Skeletal muscle tissue (tissue), 3 donors: ENCODE measurements at regions not wholly inside any gene's neighbourhood (a gene's known extent, or its start where the extent isn't known, plus 50 kb on each side); places are given as distances from the start of the nearest gene placed in this dataset.

Source experiments
- H3K27ac ChIP-seq: one replicate; pipeline ENCODE4 v1.7.0; 2013; ENCODE audit warnings: mild to moderate bottlenecking, low read depth, low read length, inconsistent platforms
- H3K27me3 ChIP-seq, 3 donors: one replicate each; pipeline ENCODE4 v1.7.0; 2013; ENCODE audit warnings: low read length in 3 of 3; ENCODE audit not compliant: control insufficient read depth in 3 of 3, insufficient read depth in 3 of 3
- H3K36me3 ChIP-seq, 3 donors: one replicate each; pipeline ENCODE4 v1.7.0; 2013; ENCODE audit warnings: low read length in 3 of 3; ENCODE audit not compliant: control insufficient read depth in 3 of 3, insufficient read depth in 3 of 3
- H3K4me1 ChIP-seq, 3 donors: one replicate each; pipeline ENCODE4 v1.7.0; 2013; ENCODE audit warnings: low read length in 3 of 3, mild to moderate bottlenecking in 3 of 3; ENCODE audit not compliant: control insufficient read depth in 3 of 3, insufficient read depth in 3 of 3
- H3K4me3 ChIP-seq, 3 donors: one replicate each; pipeline ENCODE4 v1.7.0; 2013; ENCODE audit warnings: low read length in 3 of 3
- H3K9ac ChIP-seq, 3 donors: one replicate each; pipeline ENCODE4 v1.7.0; 2013; ENCODE audit warnings: low read length in 3 of 3, mild to moderate bottlenecking in 3 of 3, moderate library complexity in 2 of 3, low read depth in 1 of 3
- H3K9me3 ChIP-seq, 3 donors: one replicate each; pipeline ENCODE4 v1.7.0; 2013; ENCODE audit warnings: low read length in 3 of 3; ENCODE audit not compliant: control insufficient read depth in 3 of 3
- donor health status: Osteomylitis.

DNA sequence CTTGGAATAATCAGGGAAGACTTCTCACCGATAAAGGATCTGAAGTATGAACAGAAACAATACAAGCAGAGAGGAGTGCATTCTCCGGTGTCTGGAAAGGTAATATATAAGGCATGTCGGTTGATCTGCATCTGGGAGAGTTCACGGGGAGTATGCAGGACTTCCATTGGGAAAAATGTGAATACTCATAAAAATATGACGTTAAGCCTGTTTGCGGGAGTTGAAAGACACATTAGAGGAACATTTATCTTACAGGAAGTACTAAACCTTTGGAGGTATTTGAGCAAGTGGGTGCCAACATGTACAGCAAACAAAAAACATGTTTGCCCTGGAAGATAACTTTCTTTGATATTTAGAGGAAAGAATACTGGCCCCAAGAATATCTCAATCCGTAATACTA lies 286.8 kb downstream of the SLITRK6 start:
- no peak overlapping the region for H3K27ac ChIP-seq
- no peaks in the 10 kb centered on the region for H3K36me3 ChIP-seq
- no peaks in the 10 kb centered on the region for H3K27me3 ChIP-seq
- no peak overlapping the region for H3K4me3 ChIP-seq
- no peaks in the 10 kb centered on the region for H3K4me1 ChIP-seq
- H3K9me3 ChIP-seq: no peaks in the 10 kb centered on the region
- H3K9ac ChIP-seq: no peak overlapping the region

DNA sequence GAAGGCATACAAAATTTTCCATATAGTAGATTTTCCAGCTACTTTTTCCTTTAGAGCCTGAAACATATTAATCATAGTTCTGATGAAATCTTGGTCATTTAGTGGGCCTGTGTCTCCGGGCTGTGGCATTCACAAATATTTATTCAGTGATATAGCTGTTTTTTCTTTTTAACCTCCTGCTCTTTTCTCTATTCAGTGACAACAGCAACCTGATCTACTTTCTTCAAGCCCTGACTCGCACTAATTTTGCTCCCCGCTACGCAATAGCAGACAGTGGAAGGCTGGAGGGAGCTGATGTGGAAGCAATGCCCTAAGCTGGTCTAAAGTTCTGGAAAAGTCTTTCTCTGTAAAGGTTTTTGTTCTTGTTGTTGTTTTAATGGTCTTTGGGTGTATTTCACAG lies 289.7 kb downstream of the SLITRK6 start:
- H3K27me3 ChIP-seq: no peaks in the 10 kb centered on the region
- H3K36me3 ChIP-seq: no peaks in the 10 kb centered on the region
- no peak overlapping the region for H3K27ac ChIP-seq

DNA sequence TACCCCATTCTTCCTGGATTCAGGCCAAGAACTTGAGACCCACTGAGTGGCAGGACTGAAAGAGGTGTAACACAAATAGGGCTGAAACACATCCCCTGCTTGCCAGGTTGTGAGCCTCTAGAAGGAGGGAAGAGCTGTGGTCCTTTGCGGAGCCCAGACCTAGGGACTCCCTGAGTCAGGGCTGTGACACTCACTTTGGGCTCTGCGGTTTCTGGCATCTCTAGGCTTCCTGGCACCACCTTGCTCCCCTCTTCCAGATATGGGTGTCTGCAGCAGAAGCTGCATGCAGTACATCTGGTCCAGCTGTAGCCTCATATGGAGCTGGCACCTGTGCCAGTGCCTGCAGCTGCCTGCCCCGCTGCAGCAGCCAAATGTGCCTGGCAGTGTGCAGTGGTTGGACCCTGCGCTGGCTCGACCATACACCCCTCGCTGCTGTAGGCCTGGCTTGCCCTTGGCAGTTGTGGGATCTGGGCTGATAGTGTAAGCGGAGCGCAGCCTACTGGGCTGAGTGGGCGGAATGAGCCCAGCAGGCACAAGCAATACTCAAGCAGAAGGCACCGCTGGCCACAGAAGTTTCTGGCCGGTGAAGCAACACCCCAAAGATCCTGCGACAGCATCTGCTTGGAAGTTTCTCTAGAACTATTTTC lies 290.4 kb downstream of the SLITRK6 start:
- H3K4me1 ChIP-seq: no peaks in the 10 kb centered on the region
- H3K4me3 ChIP-seq: no peak overlapping the region
- no peak overlapping the region for H3K9ac ChIP-seq
- H3K36me3 ChIP-seq: no peaks in the 10 kb centered on the region
- no peak overlapping the region for H3K27ac ChIP-seq
- H3K27me3 ChIP-seq: no peaks in the 10 kb centered on the region
- no peaks in the 10 kb centered on the region for H3K9me3 ChIP-seq

More for the DNA sequence above, 289.7 kb downstream of the SLITRK6 start:
- Histone ChIP-seq H3K9ac (no peak overlapping the region), H3K9me3 (no peaks in the 10 kb centered on the region), H3K4me3 (no peak overlapping the region), H3K4me1 (no peaks in the 10 kb centered on the region)

DNA sequence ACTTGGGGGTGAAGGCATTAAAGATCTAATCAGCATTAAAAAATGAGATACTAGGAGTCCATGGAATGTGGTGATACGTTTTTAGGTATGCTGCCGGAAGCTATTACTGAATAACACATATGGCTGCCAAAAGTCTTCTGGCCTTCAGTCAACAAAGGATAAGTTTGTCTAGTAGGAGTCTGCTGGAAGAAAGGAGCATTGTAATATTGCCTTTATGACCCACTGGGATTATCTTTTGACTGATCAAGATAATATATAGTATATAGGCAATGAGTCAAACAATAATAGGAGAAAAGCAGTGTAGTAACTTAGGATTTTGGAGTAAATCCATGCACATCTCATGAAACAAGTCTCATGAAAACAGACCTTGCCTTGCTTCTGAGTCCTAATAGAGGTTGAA lies 295.4 kb downstream of the SLITRK6 start:
- Histone ChIP-seq H3K27me3 (no peaks in the 10 kb centered on the region), H3K27ac (no peak overlapping the region), H3K4me1 (no peaks in the 10 kb centered on the region), H3K36me3 (no peaks in the 10 kb centered on the region), H3K4me3 (no peak overlapping the region), H3K9ac (no peak overlapping the region), H3K9me3 (no peaks in the 10 kb centered on the region)

DNA sequence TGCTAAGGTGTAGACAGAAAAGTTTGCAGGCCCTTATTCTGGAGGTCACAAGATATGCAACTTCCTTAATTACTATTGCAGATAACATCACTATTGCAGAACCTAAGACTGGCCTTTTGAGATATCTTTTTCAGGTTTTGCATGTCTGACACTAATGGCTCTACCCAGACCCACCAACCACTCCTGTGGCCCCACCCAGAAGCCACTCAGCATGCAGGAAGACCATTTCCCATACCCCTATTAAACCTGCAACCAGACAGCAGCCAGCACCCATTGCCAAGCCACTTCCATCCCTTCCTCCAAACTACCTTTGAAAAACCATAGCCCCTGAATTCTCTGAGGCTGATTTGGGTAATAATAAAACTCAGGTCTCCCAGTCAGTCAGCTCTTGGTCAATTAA lies 297.6 kb downstream of the SLITRK6 start:
- H3K36me3 ChIP-seq: no peaks in the 10 kb centered on the region
- H3K27me3 ChIP-seq: no peaks in the 10 kb centered on the region
- no peak overlapping the region for H3K9ac ChIP-seq
- H3K4me1 ChIP-seq: no peaks in the 10 kb centered on the region
- H3K4me3 ChIP-seq: no peak overlapping the region
- H3K27ac ChIP-seq: no peak overlapping the region
- no peaks in the 10 kb centered on the region for H3K9me3 ChIP-seq

DNA sequence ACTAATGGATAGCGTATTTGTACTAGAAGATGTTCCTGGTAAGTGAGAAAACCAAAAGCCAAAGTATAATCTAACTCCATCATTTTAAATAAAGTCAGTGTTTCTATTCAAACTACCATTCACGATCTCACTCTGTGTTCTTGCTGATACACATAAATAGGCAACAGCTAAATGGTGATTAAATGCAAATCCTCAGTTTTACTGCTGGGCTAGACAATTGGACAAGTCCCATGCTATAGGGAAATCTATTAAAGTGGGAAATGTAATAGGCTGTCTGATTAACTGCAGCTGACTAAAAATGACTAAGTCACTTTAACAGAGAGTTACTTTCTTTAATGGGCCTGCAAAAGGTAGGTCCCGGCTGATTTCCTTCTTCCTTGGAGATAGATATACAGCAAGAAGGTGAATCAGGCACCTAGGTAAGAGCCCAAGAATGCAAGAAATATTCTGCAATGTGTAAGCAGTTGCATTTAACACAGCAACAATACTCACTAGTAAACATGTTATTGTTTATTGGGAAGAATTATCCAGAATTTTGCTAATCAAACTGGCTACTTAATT lies 298.4 kb downstream of the SLITRK6 start:
- Histone ChIP-seq H3K27ac (no peak overlapping the region), H3K4me1 (no peaks in the 10 kb centered on the region), H3K9ac (no peak overlapping the region), H3K36me3 (no peaks in the 10 kb centered on the region), H3K9me3 (no peaks in the 10 kb centered on the region), H3K27me3 (no peaks in the 10 kb centered on the region), H3K4me3 (no peak overlapping the region)

DNA sequence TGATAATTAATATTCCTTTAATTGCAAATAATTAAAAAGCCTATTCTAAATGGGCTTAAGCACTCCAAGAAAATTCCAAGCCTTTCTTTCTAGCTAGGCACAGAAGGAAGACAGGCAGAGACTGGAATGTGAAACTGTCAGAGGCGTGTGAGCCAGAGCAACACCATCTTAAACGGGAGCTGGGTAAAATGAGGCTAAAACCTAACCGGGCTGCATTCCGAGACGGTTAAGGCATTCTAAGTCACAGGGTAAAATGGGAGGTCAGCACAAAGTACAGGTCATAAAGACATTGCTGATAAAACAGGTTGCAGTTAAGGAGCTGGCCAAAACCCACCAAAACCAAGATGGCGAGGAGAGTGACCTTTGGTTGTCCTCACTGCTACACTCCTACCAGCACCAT lies 300.4 kb downstream of the SLITRK6 start:
- H3K9me3 ChIP-seq: no peaks in the 10 kb centered on the region
- H3K4me1 ChIP-seq: no peaks in the 10 kb centered on the region
- no peak overlapping the region for H3K27ac ChIP-seq
- H3K9ac ChIP-seq: no peak overlapping the region
- no peak overlapping the region for H3K4me3 ChIP-seq
- no peaks in the 10 kb centered on the region for H3K27me3 ChIP-seq
- no peaks in the 10 kb centered on the region for H3K36me3 ChIP-seq

DNA sequence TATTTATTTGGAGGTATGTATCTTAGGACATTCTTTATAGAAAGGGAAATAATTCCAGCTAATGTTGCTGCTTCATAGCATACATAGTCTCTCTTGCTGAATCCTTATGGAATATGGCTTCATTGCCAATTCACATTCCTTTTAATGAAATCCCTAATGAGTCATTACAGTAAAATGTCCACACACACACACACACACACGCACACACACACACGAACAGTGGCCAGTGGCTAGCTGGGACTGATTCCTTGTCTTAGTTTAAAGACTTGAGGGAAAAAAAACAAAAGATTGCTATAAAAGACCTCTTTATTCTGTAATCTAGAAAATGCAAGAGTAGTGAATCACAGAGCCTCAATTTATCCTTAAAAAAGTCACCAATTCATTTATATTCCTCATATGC lies 301.6 kb downstream of the SLITRK6 start:
- H3K4me3 ChIP-seq: no peak overlapping the region
- H3K9ac ChIP-seq: no peak overlapping the region
- no peaks in the 10 kb centered on the region for H3K36me3 ChIP-seq
- no peaks in the 10 kb centered on the region for H3K9me3 ChIP-seq
- no peaks in the 10 kb centered on the region for H3K27me3 ChIP-seq
- H3K27ac ChIP-seq: no peak overlapping the region
- H3K4me1 ChIP-seq: no peaks in the 10 kb centered on the region

DNA sequence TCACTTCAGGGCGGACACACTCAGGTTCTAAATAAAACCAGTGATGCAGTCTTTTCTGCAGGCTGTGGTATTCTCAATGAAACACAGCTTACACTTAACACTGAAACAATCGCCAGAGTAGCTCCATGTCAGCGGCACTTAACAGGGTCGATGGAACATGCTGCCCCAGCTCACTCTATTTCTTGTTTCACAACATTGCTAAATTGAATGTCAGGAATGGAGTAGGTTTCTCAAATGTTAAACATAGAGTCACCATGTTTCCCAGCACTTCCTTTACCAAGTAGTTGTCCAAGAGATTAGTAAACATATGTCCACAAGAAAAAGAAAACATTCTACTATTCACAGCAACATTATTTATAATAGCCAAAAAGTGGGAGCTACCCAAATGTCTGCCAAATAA lies 306.9 kb downstream of the SLITRK6 start:
- no peaks in the 10 kb centered on the region for H3K9me3 ChIP-seq
- no peaks in the 10 kb centered on the region for H3K27me3 ChIP-seq
- H3K9ac ChIP-seq: no peak overlapping the region
- H3K4me1 ChIP-seq: no peaks in the 10 kb centered on the region
- H3K36me3 ChIP-seq: no peaks in the 10 kb centered on the region
- H3K4me3 ChIP-seq: no peak overlapping the region
- H3K27ac ChIP-seq: no peak overlapping the region

DNA sequence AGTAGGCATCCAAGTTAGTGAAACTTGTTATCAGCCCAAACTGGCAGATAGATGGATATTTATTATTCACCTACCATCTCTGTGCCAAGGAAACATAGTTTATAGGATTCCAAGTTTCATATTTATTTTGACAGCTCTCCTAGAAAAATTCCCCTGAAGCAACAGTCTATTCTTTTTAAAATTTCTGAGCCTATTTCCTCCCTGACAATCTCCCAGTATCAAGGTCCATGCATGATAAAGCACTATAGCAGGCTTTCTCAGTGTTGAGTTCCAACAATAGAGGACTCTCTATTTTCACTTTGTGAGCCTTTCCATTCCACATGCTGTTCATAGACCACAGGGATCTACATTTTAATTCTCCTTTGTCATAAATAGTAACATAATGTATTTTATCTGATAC lies 312.6 kb downstream of the SLITRK6 start:
- no peak overlapping the region for H3K9ac ChIP-seq
- H3K36me3 ChIP-seq: no peaks in the 10 kb centered on the region
- H3K27ac ChIP-seq: no peak overlapping the region
- no peaks in the 10 kb centered on the region for H3K27me3 ChIP-seq
- no peaks in the 10 kb centered on the region for H3K4me1 ChIP-seq
- H3K9me3 ChIP-seq: no peaks in the 10 kb centered on the region
- H3K4me3 ChIP-seq: no peak overlapping the region
